Peyer's patch (tissue), 4 donors: ENCODE measurements at regions not wholly inside any gene's neighbourhood (a gene's known extent, or its start where the extent isn't known, plus 50 kb on each side); places are given as distances from the start of the nearest gene placed in this dataset.
A peak's percentile ranks its signal among the peaks of the same experiment; 100 is the strongest.

Experiments
- DNase-seq, 3 donors: peaks; one replicate each; pipeline ENCODE4 v3.0.0-alpha.2; 2017 to 2019
- H3K27ac ChIP-seq, 4 donors: fragments of 200-600 bp; sonication (generic); one replicate each; pipeline ENCODE4 v1.5.1; 2016 to 2019
- H3K27me3 ChIP-seq, 2 donors: fragments of 200-600 bp; sonication (generic); one replicate each; pipeline ENCODE4 v1.5.1; 2019
- H3K36me3 ChIP-seq, 3 donors: fragments of 200-600 bp; sonication (generic); one replicate each; pipeline ENCODE4 v1.5.1; 2016 to 2019
- H3K4me1 ChIP-seq, 4 donors: fragments of 200-600 bp; sonication (generic); one replicate each; pipeline ENCODE4 v1.5.1; 2016 to 2019
- H3K4me3 ChIP-seq, 4 donors: fragments of 200-600 bp; sonication (generic); 1 replicate in 3 of 4; 2 replicates in 1 of 4; pipeline ENCODE4 v1.5.1; 2016 to 2019; ENCODE audit warnings: mild to moderate bottlenecking in 1 of 4
- H3K9me3 ChIP-seq, 4 donors: fragments of 200-600 bp; sonication (generic); one replicate each; pipeline ENCODE4 v1.5.1; 2016 to 2019; ENCODE audit warnings: mild to moderate bottlenecking in 1 of 4
- POLR2A ChIP-seq, 2 donors: fragments of 450-650 bp; IDR thresholded peaks; one replicate each; pipeline ENCODE4 v1.5.1; 2017; ENCODE audit warnings: antibody characterized with exemption in 2 of 2, mild to moderate bottlenecking in 2 of 2, moderate library complexity in 2 of 2
- TF ChIP-seq, protein P1 (sequence below), 6 experiments: fragments of 450-650 bp in 4 of 6; fragments of 200-600 bp in 2 of 6; sonication (generic) in 1 of 6; IDR thresholded peaks; one replicate each; pipeline ENCODE4 v1.5.1; 2017 to 2019; ENCODE audit warnings: antibody characterized with exemption in 6 of 6, mild to moderate bottlenecking in 3 of 6, moderate library complexity in 1 of 6

DNA sequence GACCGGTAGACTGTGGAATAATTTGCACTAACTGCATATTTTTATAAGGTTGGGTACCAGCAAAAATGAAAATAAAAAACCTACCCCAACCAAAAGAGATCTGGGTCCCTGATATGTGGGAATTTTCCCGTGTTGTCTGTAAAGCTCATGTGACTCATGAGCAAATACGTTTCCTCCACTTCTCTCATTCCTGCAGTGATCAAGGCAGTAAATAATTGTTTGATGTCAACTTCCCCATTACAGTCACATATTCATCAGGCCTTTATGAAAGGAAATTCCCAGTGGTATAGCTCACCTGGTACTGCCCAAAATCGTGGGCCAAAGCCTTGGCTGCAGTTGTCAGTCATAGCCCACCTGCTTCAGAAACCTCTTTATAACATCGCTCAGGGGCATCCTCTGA lies 166.0 kb upstream of the ANK3 start:
- Histone ChIP-seq H3K4me1 (no peaks in the 10 kb centered on the region), H3K36me3 (no peaks in the 10 kb centered on the region), H3K27ac (no peak overlapping the region), H3K4me3 (no peak overlapping the region), H3K9me3 (no peaks in the 10 kb centered on the region), H3K27me3 (no peaks in the 10 kb centered on the region)
- TF ChIP-seq, protein P1, sequence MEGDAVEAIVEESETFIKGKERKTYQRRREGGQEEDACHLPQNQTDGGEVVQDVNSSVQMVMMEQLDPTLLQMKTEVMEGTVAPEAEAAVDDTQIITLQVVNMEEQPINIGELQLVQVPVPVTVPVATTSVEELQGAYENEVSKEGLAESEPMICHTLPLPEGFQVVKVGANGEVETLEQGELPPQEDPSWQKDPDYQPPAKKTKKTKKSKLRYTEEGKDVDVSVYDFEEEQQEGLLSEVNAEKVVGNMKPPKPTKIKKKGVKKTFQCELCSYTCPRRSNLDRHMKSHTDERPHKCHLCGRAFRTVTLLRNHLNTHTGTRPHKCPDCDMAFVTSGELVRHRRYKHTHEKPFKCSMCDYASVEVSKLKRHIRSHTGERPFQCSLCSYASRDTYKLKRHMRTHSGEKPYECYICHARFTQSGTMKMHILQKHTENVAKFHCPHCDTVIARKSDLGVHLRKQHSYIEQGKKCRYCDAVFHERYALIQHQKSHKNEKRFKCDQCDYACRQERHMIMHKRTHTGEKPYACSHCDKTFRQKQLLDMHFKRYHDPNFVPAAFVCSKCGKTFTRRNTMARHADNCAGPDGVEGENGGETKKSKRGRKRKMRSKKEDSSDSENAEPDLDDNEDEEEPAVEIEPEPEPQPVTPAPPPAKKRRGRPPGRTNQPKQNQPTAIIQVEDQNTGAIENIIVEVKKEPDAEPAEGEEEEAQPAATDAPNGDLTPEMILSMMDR (IDR thresholded peaks at IDR 0.05), result no peak
- no peak for TF ChIP-seq POLR2A (IDR thresholded peaks at IDR 0.05)
- DNase-seq, result no peak

- TF ChIP-seq, protein P1 (IDR thresholded peaks at IDR 0.05), result peak in 4 of 6 experiments; percentile 25 to 77 (median 68)
- no peak for TF ChIP-seq POLR2A (IDR thresholded peaks at IDR 0.05)
- no peak for DNase-seq
- Histone ChIP-seq H3K27ac (no peak overlapping the region), H3K36me3 (no peaks in the 10 kb centered on the region), H3K9me3 (no peaks in the 10 kb centered on the region), H3K27me3 (no peaks in the 10 kb centered on the region), H3K4me3 (no peak overlapping the region), H3K4me1 (no peaks in the 10 kb centered on the region)
Measured at GRCh38 chr10:60549686-60550085, 160.0 kb upstream of the ANK3 start.

- Histone ChIP-seq H3K9me3 (no peaks in the 10 kb centered on the region), H3K4me3 (no peak overlapping the region), H3K27me3 (no peaks in the 10 kb centered on the region), H3K4me1 (no peaks in the 10 kb centered on the region), H3K36me3 (no peaks in the 10 kb centered on the region), H3K27ac (no peak overlapping the region)
- no peak for DNase-seq
- no peak for TF ChIP-seq POLR2A (IDR thresholded peaks at IDR 0.05)
- TF ChIP-seq, protein P1 (IDR thresholded peaks at IDR 0.05), result no peak
Measured at GRCh38 chr10:60542657-60543056, 153.0 kb upstream of the ANK3 start.

DNA sequence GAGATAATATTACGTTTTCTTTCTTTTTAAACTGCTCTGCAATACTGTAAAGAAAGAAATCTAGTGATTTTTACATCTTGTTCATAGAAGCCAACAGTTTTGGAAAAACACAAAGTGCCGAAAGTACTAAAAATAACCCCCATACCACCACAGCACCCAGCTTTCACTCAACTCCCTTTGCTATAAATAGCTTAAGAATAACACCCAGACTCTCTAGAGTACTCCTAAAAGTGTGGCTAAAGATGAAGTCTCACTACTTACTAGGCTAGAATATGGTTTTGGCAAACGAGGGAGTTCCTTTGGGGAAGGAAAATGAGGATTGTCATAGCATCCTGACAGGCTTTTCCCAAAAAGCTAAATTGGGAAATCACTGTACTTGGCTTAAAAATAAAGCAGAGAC lies 151.8 kb upstream of the ANK3 start:
- H3K4me1 ChIP-seq, result no peaks in the 10 kb centered on the region
- TF ChIP-seq POLR2A (IDR thresholded peaks at IDR 0.05), result no peak
- TF ChIP-seq, protein P1 (IDR thresholded peaks at IDR 0.05), result no peak
- H3K36me3 ChIP-seq, result no peaks in the 10 kb centered on the region
- no peak overlapping the region for H3K4me3 ChIP-seq
- H3K9me3 ChIP-seq, result no peaks in the 10 kb centered on the region
- no peak overlapping the region for H3K27ac ChIP-seq
- no peaks in the 10 kb centered on the region for H3K27me3 ChIP-seq
- DNase-seq, result no peak

DNA sequence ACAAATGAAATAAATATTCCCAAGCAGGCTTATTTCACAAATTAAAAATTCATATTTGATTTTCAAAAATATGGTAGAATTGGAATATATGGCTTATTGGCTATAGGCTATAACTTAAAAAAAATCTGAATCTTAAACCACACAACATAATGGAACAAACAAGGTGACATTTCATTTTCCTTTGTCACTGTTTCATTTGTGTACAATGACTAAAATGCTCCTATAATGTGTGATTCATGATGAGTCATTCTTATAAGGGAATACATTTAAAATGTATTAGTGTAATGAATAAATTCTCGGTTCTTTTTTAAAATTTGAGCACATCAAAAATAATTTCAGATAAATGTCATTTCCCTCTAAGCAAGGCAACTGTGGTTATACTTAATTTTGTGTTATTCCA lies 148.0 kb upstream of the ANK3 start:
- TF ChIP-seq POLR2A (IDR thresholded peaks at IDR 0.05), result no peak
- TF ChIP-seq, protein P1 (IDR thresholded peaks at IDR 0.05), result no peak

GRCh38 chr10:60536529-60537114 lies 146.9 kb upstream of the ANK3 start:
- TF ChIP-seq, protein P1 (IDR thresholded peaks at IDR 0.05), result no peak
- no peak for TF ChIP-seq POLR2A (IDR thresholded peaks at IDR 0.05)
- H3K27me3 ChIP-seq, result no peaks in the 10 kb centered on the region
- H3K4me3 ChIP-seq, result no peak overlapping the region
- no peak for DNase-seq
- no peaks in the 10 kb centered on the region for H3K9me3 ChIP-seq
- peaks cover 0 to 12% (median 0%) of the 10 kb centered on the region in 4 donors for H3K4me1 ChIP-seq
- H3K27ac ChIP-seq, result no peak overlapping the region
- no peaks in the 10 kb centered on the region for H3K36me3 ChIP-seq

More for the DNA sequence above, 148.0 kb upstream of the ANK3 start:
- no peak for DNase-seq
- Histone ChIP-seq H3K36me3 (no peaks in the 10 kb centered on the region), H3K9me3 (no peaks in the 10 kb centered on the region), H3K27ac (no peak overlapping the region), H3K4me1 (peaks cover 0 to 5% (median 0%) of the 10 kb centered on the region in 4 donors), H3K27me3 (no peaks in the 10 kb centered on the region), H3K4me3 (no peak overlapping the region)
